ENCODE measurements at regions not wholly inside any gene's neighbourhood (a gene's known extent, or its start where the extent isn't known, plus 50 kb on each side); places are given as distances from the start of the nearest gene placed in this dataset.

- TF ChIP-seq TAF1 (IDR thresholded peaks at IDR 0.05; ENCODE audit: low read depth) (no peak), EP300 (IDR thresholded peaks at IDR 0.05; ENCODE audit: borderline replicate concordance) (no peak), CREB1 (IDR thresholded peaks at IDR 0.05; ENCODE audit: low read depth) (no peak), MAX (IDR thresholded peaks at IDR 0.05) (no peak), CEBPB (IDR thresholded peaks at IDR 0.05) (no peak), RAD21 (IDR thresholded peaks at IDR 0.05; ENCODE audit: low read depth) (no peak), EGR1 (IDR thresholded peaks at IDR 0.05) (no peak)
Measured at GRCh38 chr9:88676644-88677043, 141.7 kb downstream of the NXNL2 start.
